ENCODE measurements at regions not wholly inside any gene's neighbourhood (a gene's known extent, or its start where the extent isn't known, plus 50 kb on each side); places are given as distances from the start of the nearest gene placed in this dataset.

GRCh38 chr21:15329191-15329590, 264.4 kb upstream of the NRIP1 start:
- no peaks in the 10 kb centered on the region for H3K9me3 Mint-ChIP-seq
- H3K4me1 Mint-ChIP-seq (ENCODE audit: low read depth), result no peaks in the 10 kb centered on the region
- no peak overlapping the region for H3K4me3 Mint-ChIP-seq (ENCODE audit: low read depth)
- no peaks in the 10 kb centered on the region for H3K27me3 Mint-ChIP-seq (ENCODE audit: low read depth)
- no peak overlapping the region for H3K27ac Mint-ChIP-seq
- intact Hi-C loops (cut with micrococcal nuclease), result no loop called here
- no peaks in the 10 kb centered on the region for H3K36me3 Mint-ChIP-seq (ENCODE audit: low read depth)
- DNase-seq (ENCODE audit: low spot score), result no peak

- Mint-ChIP-seq H3K36me3 (ENCODE audit: low read depth) (no peaks in the 10 kb centered on the region), H3K27me3 (ENCODE audit: low read depth) (no peaks in the 10 kb centered on the region), H3K4me1 (ENCODE audit: low read depth) (no peaks in the 10 kb centered on the region), H3K4me3 (ENCODE audit: low read depth) (no peak overlapping the region), H3K9me3 (no peaks in the 10 kb centered on the region), H3K27ac (no peak overlapping the region)
- DNase-seq (ENCODE audit: low spot score), result no peak
- intact Hi-C loops (cut with micrococcal nuclease), result no loop called here
Measured at GRCh38 chr21:15330872-15331271, 266.1 kb upstream of the NRIP1 start.

GRCh38 chr21:15332572-15332971, 267.8 kb upstream of the NRIP1 start:
- no peak for DNase-seq (ENCODE audit: low spot score)
- H3K27me3 Mint-ChIP-seq (ENCODE audit: low read depth), result no peaks in the 10 kb centered on the region
- intact Hi-C loops (cut with micrococcal nuclease), result no loop called here
- no peak overlapping the region for H3K4me3 Mint-ChIP-seq (ENCODE audit: low read depth)
- H3K36me3 Mint-ChIP-seq (ENCODE audit: low read depth), result no peaks in the 10 kb centered on the region
- H3K9me3 Mint-ChIP-seq, result no peaks in the 10 kb centered on the region
- H3K4me1 Mint-ChIP-seq (ENCODE audit: low read depth), result no peaks in the 10 kb centered on the region
- no peak overlapping the region for H3K27ac Mint-ChIP-seq

- no peaks in the 10 kb centered on the region for H3K27me3 Mint-ChIP-seq (ENCODE audit: low read depth)
- H3K4me3 Mint-ChIP-seq (ENCODE audit: low read depth), result no peak overlapping the region
- intact Hi-C loops (cut with micrococcal nuclease), result no loop called here
- no peaks in the 10 kb centered on the region for H3K9me3 Mint-ChIP-seq
- H3K36me3 Mint-ChIP-seq (ENCODE audit: low read depth), result no peaks in the 10 kb centered on the region
- no peak for DNase-seq (ENCODE audit: low spot score)
- no peak overlapping the region for H3K27ac Mint-ChIP-seq
- H3K4me1 Mint-ChIP-seq (ENCODE audit: low read depth), result no peaks in the 10 kb centered on the region
Measured at GRCh38 chr21:15333136-15333710, 268.4 kb upstream of the NRIP1 start.

DNA sequence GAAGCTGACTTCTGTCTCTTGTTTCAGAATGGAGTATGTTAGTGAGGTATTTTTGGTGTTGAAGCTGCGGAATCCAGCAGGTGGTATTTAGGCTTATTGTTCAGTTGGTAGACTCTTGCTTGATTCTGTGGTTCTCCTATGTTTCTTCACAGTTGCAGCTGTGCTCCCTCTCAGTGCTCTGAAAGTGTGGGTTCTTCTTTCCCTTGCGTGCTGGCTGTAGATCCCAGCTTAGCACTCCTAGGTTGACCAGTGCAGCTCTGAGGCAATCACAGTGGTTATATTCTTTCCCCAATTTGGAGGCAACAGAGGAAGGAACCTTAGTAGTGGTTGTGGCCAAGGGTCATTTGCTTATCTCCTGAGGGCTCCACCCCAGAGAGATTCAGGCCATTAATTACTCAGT, 269.2 kb upstream of the NRIP1 start:
- Mint-ChIP-seq H3K27me3 (ENCODE audit: low read depth) (no peaks in the 10 kb centered on the region), H3K36me3 (ENCODE audit: low read depth) (no peaks in the 10 kb centered on the region), H3K4me1 (ENCODE audit: low read depth) (no peaks in the 10 kb centered on the region), H3K4me3 (ENCODE audit: low read depth) (no peak overlapping the region), H3K27ac (no peak overlapping the region), H3K9me3 (no peaks in the 10 kb centered on the region)
- no peak for DNase-seq (ENCODE audit: low spot score)
- intact Hi-C loops (cut with micrococcal nuclease), result no loop called here

DNA sequence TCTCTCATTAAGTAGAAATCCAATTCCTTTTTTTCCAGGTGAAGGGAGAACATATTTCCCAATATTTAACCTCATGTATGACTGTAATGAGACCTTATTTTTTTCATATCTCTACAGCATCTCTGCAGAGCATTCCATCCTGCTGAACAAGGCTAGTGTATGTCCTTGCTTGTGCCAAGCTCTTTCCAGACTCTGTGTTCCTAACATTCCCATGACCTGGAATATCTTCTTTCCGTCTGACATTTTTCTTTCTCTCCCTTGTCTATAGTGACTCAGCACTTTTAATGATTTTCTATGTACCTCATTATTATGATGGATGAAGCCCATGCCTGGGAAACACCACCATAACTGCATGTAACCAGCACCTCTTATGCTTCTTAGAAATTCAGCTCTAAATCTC, 278.3 kb upstream of the NRIP1 start:
- no peaks in the 10 kb centered on the region for H3K4me1 Mint-ChIP-seq (ENCODE audit: low read depth)
- no peaks in the 10 kb centered on the region for H3K27me3 Mint-ChIP-seq (ENCODE audit: low read depth)
- no peaks in the 10 kb centered on the region for H3K36me3 Mint-ChIP-seq (ENCODE audit: low read depth)
- H3K27ac Mint-ChIP-seq, result no peak overlapping the region
- H3K9me3 Mint-ChIP-seq, result no peaks in the 10 kb centered on the region
- intact Hi-C loops (cut with micrococcal nuclease), result no loop called here
- DNase-seq (ENCODE audit: low spot score), result no peak
- H3K4me3 Mint-ChIP-seq (ENCODE audit: low read depth), result no peak overlapping the region

DNA sequence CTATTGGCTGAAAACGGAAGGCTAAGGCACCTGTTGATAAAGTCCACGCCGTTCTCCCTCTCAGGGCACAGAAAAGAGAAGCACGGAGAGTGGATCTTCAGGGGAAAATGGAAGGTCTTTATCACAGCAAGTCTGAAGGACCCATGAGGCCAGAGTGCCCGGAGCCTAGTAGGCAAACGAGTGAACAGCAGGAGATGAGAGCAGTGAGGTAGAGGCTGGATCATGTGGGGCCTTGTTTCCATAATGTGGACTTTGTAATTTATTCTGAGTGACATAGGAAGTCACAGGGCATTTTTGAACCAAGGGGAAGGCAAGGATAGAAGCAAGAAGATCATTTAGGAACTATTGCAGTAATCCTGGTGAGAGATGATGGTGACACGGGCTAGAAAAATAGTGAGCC, 287.2 kb upstream of the NRIP1 start:
- H3K27me3 Mint-ChIP-seq (ENCODE audit: low read depth), result no peaks in the 10 kb centered on the region
- intact Hi-C loops (cut with micrococcal nuclease), result no loop called here
- H3K9me3 Mint-ChIP-seq, result no peaks in the 10 kb centered on the region
- H3K36me3 Mint-ChIP-seq (ENCODE audit: low read depth), result no peaks in the 10 kb centered on the region
- H3K27ac Mint-ChIP-seq, result no peak overlapping the region
- H3K4me3 Mint-ChIP-seq (ENCODE audit: low read depth), result no peak overlapping the region
- no peaks in the 10 kb centered on the region for H3K4me1 Mint-ChIP-seq (ENCODE audit: low read depth)
- no peak for DNase-seq (ENCODE audit: low spot score)

GRCh38 chr21:15353546-15353945, 288.7 kb upstream of the NRIP1 start:
- Mint-ChIP-seq H3K9me3 (no peaks in the 10 kb centered on the region), H3K27me3 (ENCODE audit: low read depth) (no peaks in the 10 kb centered on the region), H3K4me3 (ENCODE audit: low read depth) (no peak overlapping the region), H3K27ac (no peak overlapping the region), H3K4me1 (ENCODE audit: low read depth) (no peaks in the 10 kb centered on the region), H3K36me3 (ENCODE audit: low read depth) (no peaks in the 10 kb centered on the region)
- no peak for DNase-seq (ENCODE audit: low spot score)
- intact Hi-C loops (cut with micrococcal nuclease), result no loop called here

DNA sequence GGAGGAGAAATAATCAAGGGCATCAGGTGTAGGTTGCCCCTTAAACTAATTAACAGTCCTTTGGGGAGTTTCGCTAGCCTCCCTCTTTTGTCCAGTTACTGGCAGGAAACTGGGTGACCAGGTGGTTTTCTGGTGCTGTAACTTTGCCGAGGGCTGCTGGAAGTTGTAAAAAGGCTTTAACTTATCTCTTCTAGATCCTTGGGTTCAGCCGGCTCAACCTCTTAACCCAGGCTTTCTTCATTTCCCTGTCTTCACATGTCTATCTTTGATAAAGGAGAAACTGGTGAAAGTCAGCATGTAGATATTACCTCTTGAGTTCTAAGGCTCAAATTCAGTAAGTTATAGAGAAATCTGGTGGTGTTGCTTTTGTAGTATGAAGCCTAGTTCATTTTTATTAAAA, 289.7 kb upstream of the NRIP1 start:
- no peak for DNase-seq (ENCODE audit: low spot score)
- Mint-ChIP-seq H3K9me3 (no peaks in the 10 kb centered on the region), H3K4me3 (ENCODE audit: low read depth) (no peak overlapping the region), H3K4me1 (ENCODE audit: low read depth) (no peaks in the 10 kb centered on the region), H3K36me3 (ENCODE audit: low read depth) (no peaks in the 10 kb centered on the region), H3K27ac (no peak overlapping the region), H3K27me3 (ENCODE audit: low read depth) (no peaks in the 10 kb centered on the region)
- intact Hi-C loops (cut with micrococcal nuclease), result no loop called here

DNA sequence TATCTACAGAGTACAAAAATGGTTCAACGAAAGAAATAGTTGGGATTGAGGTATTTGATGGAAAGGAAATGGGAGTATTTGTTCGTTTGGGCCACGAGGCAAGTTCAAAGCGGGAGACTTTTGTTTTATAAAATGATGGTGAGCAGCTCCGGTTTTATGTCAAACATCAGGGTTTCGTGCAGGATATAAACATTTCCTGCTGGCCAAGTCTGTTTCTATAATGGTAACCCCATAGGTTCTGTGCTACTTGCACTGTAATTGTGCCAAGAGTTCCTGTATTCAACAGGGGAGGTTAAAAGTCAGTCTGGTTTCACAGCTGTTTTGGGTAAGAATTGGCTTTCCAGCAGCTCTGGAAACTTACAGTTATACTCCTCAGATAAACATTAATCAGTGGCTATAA, 290.3 kb upstream of the NRIP1 start:
- Mint-ChIP-seq H3K27ac (no peak overlapping the region), H3K4me1 (ENCODE audit: low read depth) (no peaks in the 10 kb centered on the region), H3K36me3 (ENCODE audit: low read depth) (no peaks in the 10 kb centered on the region), H3K9me3 (no peaks in the 10 kb centered on the region), H3K27me3 (ENCODE audit: low read depth) (no peaks in the 10 kb centered on the region), H3K4me3 (ENCODE audit: low read depth) (no peak overlapping the region)
- DNase-seq (ENCODE audit: low spot score), result no peak
- intact Hi-C loops (cut with micrococcal nuclease), result no loop called here

DNA sequence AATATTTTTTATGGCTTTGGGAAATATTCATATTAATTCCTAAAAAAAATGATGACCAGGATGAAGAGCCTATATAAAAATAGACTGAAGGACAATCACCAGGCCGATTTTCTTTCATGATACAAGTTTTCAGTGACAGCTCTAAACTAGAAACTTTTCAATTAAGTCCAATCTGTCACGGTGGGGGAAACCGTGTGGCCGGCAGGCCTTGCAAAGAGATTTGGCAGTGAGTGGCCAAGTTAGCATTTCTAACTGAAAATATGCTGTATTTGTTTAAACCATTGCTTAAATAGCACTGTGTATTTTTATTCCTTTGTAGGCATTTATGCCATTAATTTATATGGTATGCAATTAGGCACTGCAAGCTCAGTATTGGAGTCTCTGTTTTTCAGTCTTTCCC, 294.5 kb upstream of the NRIP1 start:
- H3K9me3 Mint-ChIP-seq, result no peaks in the 10 kb centered on the region
- H3K4me1 Mint-ChIP-seq (ENCODE audit: low read depth), result no peaks in the 10 kb centered on the region
- H3K4me3 Mint-ChIP-seq (ENCODE audit: low read depth), result no peak overlapping the region
- no peak for DNase-seq (ENCODE audit: low spot score)
- intact Hi-C loops (cut with micrococcal nuclease), result no loop called here
- H3K27ac Mint-ChIP-seq, result no peak overlapping the region
- no peaks in the 10 kb centered on the region for H3K27me3 Mint-ChIP-seq (ENCODE audit: low read depth)
- no peaks in the 10 kb centered on the region for H3K36me3 Mint-ChIP-seq (ENCODE audit: low read depth)

- H3K4me3 Mint-ChIP-seq (ENCODE audit: low read depth), result no peak overlapping the region
- H3K27ac Mint-ChIP-seq, result no peak overlapping the region
- no peaks in the 10 kb centered on the region for H3K36me3 Mint-ChIP-seq (ENCODE audit: low read depth)
- no peak for DNase-seq (ENCODE audit: low spot score)
- no peaks in the 10 kb centered on the region for H3K4me1 Mint-ChIP-seq (ENCODE audit: low read depth)
- no peaks in the 10 kb centered on the region for H3K27me3 Mint-ChIP-seq (ENCODE audit: low read depth)
- no peaks in the 10 kb centered on the region for H3K9me3 Mint-ChIP-seq
- intact Hi-C loops (cut with micrococcal nuclease), result no loop called here
Measured at GRCh38 chr21:15362458-15362857, 297.7 kb upstream of the NRIP1 start.

GRCh38 chr21:15363921-15364320, 299.1 kb upstream of the NRIP1 start:
- Mint-ChIP-seq H3K36me3 (ENCODE audit: low read depth) (no peaks in the 10 kb centered on the region), H3K4me3 (ENCODE audit: low read depth) (no peak overlapping the region), H3K4me1 (ENCODE audit: low read depth) (no peaks in the 10 kb centered on the region), H3K27me3 (ENCODE audit: low read depth) (no peaks in the 10 kb centered on the region), H3K9me3 (no peaks in the 10 kb centered on the region), H3K27ac (no peak overlapping the region)
- intact Hi-C loops (cut with micrococcal nuclease), result no loop called here
- DNase-seq (ENCODE audit: low spot score), result no peak

DNA sequence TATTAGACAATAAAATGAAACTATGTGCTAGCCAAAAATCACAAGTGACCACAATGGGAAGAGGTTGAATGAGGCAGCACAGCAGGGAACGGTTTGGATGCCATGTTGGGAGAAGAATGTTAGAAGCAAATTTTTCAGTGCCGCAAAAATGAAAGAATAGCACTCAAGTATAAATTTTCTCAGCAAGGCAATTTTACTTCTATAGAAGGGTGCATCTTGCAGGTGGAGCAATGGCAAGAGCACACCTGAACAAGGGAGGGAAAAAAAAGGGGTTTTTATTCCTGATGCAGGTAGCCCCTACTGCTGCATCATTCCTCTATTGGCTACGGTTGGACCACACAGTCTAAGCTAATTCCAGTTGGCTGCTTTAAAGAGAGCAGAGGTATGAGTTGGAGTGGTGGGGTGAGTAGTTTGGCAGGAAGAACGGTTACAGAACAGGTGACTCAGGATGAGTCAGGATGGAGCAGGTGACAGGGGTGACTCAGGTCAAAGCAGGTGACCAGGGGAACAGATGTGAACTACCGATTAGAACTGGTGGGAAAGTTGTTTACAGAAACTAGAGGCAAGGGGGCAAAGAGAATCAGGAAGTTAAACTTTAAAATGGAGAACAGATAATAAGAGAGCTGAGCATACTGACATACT, 301.1 kb upstream of the NRIP1 start:
- intact Hi-C loops (cut with micrococcal nuclease), result no loop called here
- no peak overlapping the region for H3K27ac Mint-ChIP-seq

More for the DNA sequence above, 301.1 kb upstream of the NRIP1 start:
- Mint-ChIP-seq H3K27me3 (ENCODE audit: low read depth) (no peaks in the 10 kb centered on the region), H3K4me3 (ENCODE audit: low read depth) (no peak overlapping the region), H3K9me3 (no peaks in the 10 kb centered on the region), H3K36me3 (ENCODE audit: low read depth) (no peaks in the 10 kb centered on the region), H3K4me1 (ENCODE audit: low read depth) (no peaks in the 10 kb centered on the region)
- no peak for DNase-seq (ENCODE audit: low spot score)

Measured in activated T-helper 2 cell treated with anti-CD3 and anti-CD28 coated beads, Interferon-gamma antibody, Interleukin-2, Interleukin-4, amounts not matched to agents 10 μg/mL and 5 μg/mL and 100 μg/mL, durations not matched to agents 14 hours and 24 hours and 36 hours (primary cell).